CD8-positive, alpha-beta memory T cell (primary cell): ENCODE measurements at regions not wholly inside any gene's neighbourhood (a gene's known extent, or its start where the extent isn't known, plus 50 kb on each side); places are given as distances from the start of the nearest gene placed in this dataset.

Source experiments
- CTCF ChIA-PET: fragments of 350-600 bp; sonication (Branson Sonifier 250); formaldehyde crosslinking; loops from one replicate; lab custom pipeline; 2021; ENCODE audit warnings: antibody characterized with exemption; lab: Charles Lee
- POLR2A ChIA-PET: fragments of 350-600 bp; sonication (Branson Sonifier 250); formaldehyde crosslinking; loops from one replicate; lab custom pipeline; 2021; ENCODE audit warnings: antibody characterized with exemption; lab: Charles Lee
- DNase-seq, 5 donors: peaks; one replicate each; pipeline versions ENCODE4 v3.0.0 to v3.0.0-alpha.2; 2020 to 2022; ENCODE audit warnings: mixed read lengths in 1 of 5
- H3K27ac ChIP-seq: one replicate; pipeline ENCODE4 v1.7.0; 2013; ENCODE audit warnings: low read depth, mild to moderate bottlenecking, low read length, moderate library complexity
- H3K27me3 ChIP-seq: 2 replicates; pipeline ENCODE4 v1.7.0; 2013; ENCODE audit warnings: low read length, mild to moderate bottlenecking; ENCODE audit not compliant: insufficient read depth, poor library complexity, severe bottlenecking
- H3K36me3 ChIP-seq: 2 replicates; pipeline ENCODE4 v1.7.0; 2013; ENCODE audit warnings: mild to moderate bottlenecking, low read length, moderate library complexity; ENCODE audit not compliant: insufficient read depth
- H3K4me1 ChIP-seq: 2 replicates; pipeline ENCODE4 v1.7.0; 2013; ENCODE audit warnings: mild to moderate bottlenecking, low read length, moderate library complexity; ENCODE audit not compliant: insufficient read depth
- H3K4me3 ChIP-seq: 2 replicates; pipeline ENCODE4 v1.7.0; 2013; ENCODE audit warnings: mild to moderate bottlenecking, low read length
- H3K9me3 ChIP-seq: 2 replicates; pipeline ENCODE4 v1.7.0; 2013; ENCODE audit warnings: mild to moderate bottlenecking, low read length
- H3K27ac Mint-ChIP-seq, 8 donors: one replicate each; pipeline ENCODE4 v1.8.0; 2020 to 2021; ENCODE audit warnings: mixed read lengths in 8 of 8, mild to moderate bottlenecking in 6 of 8, inconsistent platforms in 3 of 8, moderate library complexity in 3 of 8
- H3K27me3 Mint-ChIP-seq, 2 donors: one replicate each; pipeline ENCODE4 v1.8.0; 2020 to 2021; ENCODE audit warnings: mixed read lengths in 2 of 2, mild to moderate bottlenecking in 1 of 2, moderate library complexity in 1 of 2
- H3K36me3 Mint-ChIP-seq, 3 donors: one replicate each; pipeline ENCODE4 v1.8.0; 2020 to 2021; ENCODE audit warnings: mixed read lengths in 3 of 3, inconsistent platforms in 1 of 3, mild to moderate bottlenecking in 1 of 3
- H3K4me1 Mint-ChIP-seq, 3 donors: one replicate each; pipeline ENCODE4 v1.8.0; 2020 to 2021; ENCODE audit warnings: mixed read lengths in 3 of 3, inconsistent platforms in 1 of 3, mild to moderate bottlenecking in 1 of 3
- H3K4me3 Mint-ChIP-seq, 7 donors: one replicate each; pipeline ENCODE4 v1.8.0; 2020 to 2021; ENCODE audit warnings: mixed read lengths in 7 of 7, mild to moderate bottlenecking in 6 of 7, moderate library complexity in 4 of 7, inconsistent platforms in 2 of 7
- H3K9me3 Mint-ChIP-seq, 5 donors: one replicate each; pipeline ENCODE4 v1.8.0; 2020 to 2022; ENCODE audit warnings: mixed read lengths in 5 of 5, mild to moderate bottlenecking in 3 of 5, moderate library complexity in 2 of 5, inconsistent platforms in 1 of 5

GRCh38 chr6:106778943-106779342, 149.6 kb downstream of the QRSL1 start:
- Histone ChIP-seq H3K36me3 (no peaks in the 10 kb centered on the region), H3K27ac (no peak overlapping the region), H3K4me1 (no peaks in the 10 kb centered on the region), H3K9me3 (no peaks in the 10 kb centered on the region), H3K4me3 (no peak overlapping the region), H3K27me3 (no peaks in the 10 kb centered on the region)
- DNase-seq = no peak
- CTCF ChIA-PET = no interaction called here
- no peak overlapping the region for H3K4me3 Mint-ChIP-seq
- no peaks in the 10 kb centered on the region for H3K36me3 Mint-ChIP-seq
- no peak overlapping the region for H3K27ac Mint-ChIP-seq
- peaks cover 0 to 16% (median 6%) of the 10 kb centered on the region in 5 donors for H3K9me3 Mint-ChIP-seq
- H3K4me1 Mint-ChIP-seq = no peaks in the 10 kb centered on the region
- POLR2A ChIA-PET = no interaction called here
- H3K27me3 Mint-ChIP-seq = peaks cover 8 to 59% of the 10 kb centered on the region in 2 donors

GRCh38 chr6:106773996-106774629, 144.7 kb downstream of the QRSL1 start:
- H3K4me3 Mint-ChIP-seq = no peak overlapping the region
- no peaks in the 10 kb centered on the region for H3K36me3 Mint-ChIP-seq
- no peak for DNase-seq
- H3K27ac ChIP-seq = no peak overlapping the region
- no peaks in the 10 kb centered on the region for H3K4me1 Mint-ChIP-seq
- no peaks in the 10 kb centered on the region for H3K9me3 ChIP-seq
- no peak overlapping the region for H3K27ac Mint-ChIP-seq
- ChIA-PET POLR2A (no interaction called here), CTCF (no interaction called here)
- peaks cover 0 to 17% (median 11%) of the 10 kb centered on the region in 5 donors for H3K9me3 Mint-ChIP-seq
- H3K4me1 ChIP-seq = no peaks in the 10 kb centered on the region
- no peaks in the 10 kb centered on the region for H3K36me3 ChIP-seq
- H3K27me3 ChIP-seq = no peaks in the 10 kb centered on the region
- peaks cover 5 to 28% of the 10 kb centered on the region in 2 donors for H3K27me3 Mint-ChIP-seq
- H3K4me3 ChIP-seq = no peak overlapping the region

- no peaks in the 10 kb centered on the region for H3K36me3 ChIP-seq
- Mint-ChIP-seq H3K4me3 (no peak overlapping the region), H3K9me3 (peaks cover 0 to 15% (median 11%) of the 10 kb centered on the region in 5 donors), H3K4me1 (no peaks in the 10 kb centered on the region), H3K36me3 (no peaks in the 10 kb centered on the region), H3K27ac (no peak overlapping the region), H3K27me3 (peaks cover 4 to 22% of the 10 kb centered on the region in 2 donors)
- H3K4me3 ChIP-seq = no peak overlapping the region
- H3K27me3 ChIP-seq = no peaks in the 10 kb centered on the region
- no peaks in the 10 kb centered on the region for H3K4me1 ChIP-seq
- H3K27ac ChIP-seq = no peak overlapping the region
- ChIA-PET CTCF (no interaction called here), POLR2A (no interaction called here)
- H3K9me3 ChIP-seq = no peaks in the 10 kb centered on the region
- DNase-seq = no peak
Measured at GRCh38 chr6:106773522-106773921, 144.1 kb downstream of the QRSL1 start.

- DNase-seq = no peak
- Mint-ChIP-seq H3K27me3 (peaks cover 4 to 21% of the 10 kb centered on the region in 2 donors), H3K4me3 (no peak overlapping the region), H3K9me3 (peaks cover 0 to 15% (median 11%) of the 10 kb centered on the region in 5 donors), H3K4me1 (no peaks in the 10 kb centered on the region), H3K27ac (no peak overlapping the region), H3K36me3 (no peaks in the 10 kb centered on the region)
- Histone ChIP-seq H3K27ac (no peak overlapping the region), H3K9me3 (no peaks in the 10 kb centered on the region), H3K27me3 (no peaks in the 10 kb centered on the region), H3K4me1 (no peaks in the 10 kb centered on the region), H3K36me3 (no peaks in the 10 kb centered on the region), H3K4me3 (no peak overlapping the region)
- ChIA-PET POLR2A (no interaction called here), CTCF (no interaction called here)
Measured at GRCh38 chr6:106772270-106773142, 143.1 kb downstream of the QRSL1 start.

- Mint-ChIP-seq H3K4me3 (no peak overlapping the region), H3K27ac (no peak overlapping the region), H3K36me3 (no peaks in the 10 kb centered on the region), H3K9me3 (peaks cover 0 to 15% (median 11%) of the 10 kb centered on the region in 5 donors), H3K4me1 (no peaks in the 10 kb centered on the region), H3K27me3 (peaks cover 4 to 21% of the 10 kb centered on the region in 2 donors)
- Histone ChIP-seq H3K36me3 (no peaks in the 10 kb centered on the region), H3K4me3 (no peak overlapping the region), H3K9me3 (no peaks in the 10 kb centered on the region), H3K27me3 (no peaks in the 10 kb centered on the region), H3K4me1 (no peaks in the 10 kb centered on the region), H3K27ac (no peak overlapping the region)
- ChIA-PET CTCF (no interaction called here), POLR2A (no interaction called here)
- no peak for DNase-seq
Measured at GRCh38 chr6:106771822-106772221, 142.4 kb downstream of the QRSL1 start.

DNA sequence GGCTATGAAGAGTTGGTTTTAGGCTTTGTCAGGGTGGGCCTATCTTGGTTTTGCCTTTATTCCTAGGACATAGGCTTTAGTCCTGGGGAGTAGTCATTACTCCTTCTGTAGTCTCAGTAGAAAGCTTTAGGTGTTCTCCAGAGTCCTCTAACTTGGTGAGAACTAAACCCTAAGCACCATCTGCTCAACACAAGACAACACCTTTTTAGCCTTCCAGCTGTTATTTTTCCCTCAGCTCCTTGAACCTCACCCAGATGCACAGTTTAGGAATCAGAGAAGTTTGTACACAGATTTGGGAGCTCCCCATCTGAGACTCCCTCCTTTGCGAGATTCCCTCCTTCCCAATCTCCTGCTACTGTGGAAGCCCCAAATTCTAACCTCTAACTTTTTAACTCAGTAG, 141.3 kb downstream of the QRSL1 start:
- H3K27me3 Mint-ChIP-seq = peaks cover 4 to 21% of the 10 kb centered on the region in 2 donors
- CTCF ChIA-PET = no interaction called here
- Histone ChIP-seq H3K27me3 (no peaks in the 10 kb centered on the region), H3K4me3 (no peak overlapping the region), H3K27ac (no peak overlapping the region), H3K36me3 (no peaks in the 10 kb centered on the region), H3K9me3 (no peaks in the 10 kb centered on the region), H3K4me1 (no peaks in the 10 kb centered on the region)
- no peak for DNase-seq
- no peaks in the 10 kb centered on the region for H3K36me3 Mint-ChIP-seq
- peaks cover 0 to 15% (median 11%) of the 10 kb centered on the region in 5 donors for H3K9me3 Mint-ChIP-seq
- H3K4me1 Mint-ChIP-seq = no peaks in the 10 kb centered on the region
- no peak overlapping the region for H3K4me3 Mint-ChIP-seq
- H3K27ac Mint-ChIP-seq = no peak overlapping the region
- POLR2A ChIA-PET = no interaction called here

DNA sequence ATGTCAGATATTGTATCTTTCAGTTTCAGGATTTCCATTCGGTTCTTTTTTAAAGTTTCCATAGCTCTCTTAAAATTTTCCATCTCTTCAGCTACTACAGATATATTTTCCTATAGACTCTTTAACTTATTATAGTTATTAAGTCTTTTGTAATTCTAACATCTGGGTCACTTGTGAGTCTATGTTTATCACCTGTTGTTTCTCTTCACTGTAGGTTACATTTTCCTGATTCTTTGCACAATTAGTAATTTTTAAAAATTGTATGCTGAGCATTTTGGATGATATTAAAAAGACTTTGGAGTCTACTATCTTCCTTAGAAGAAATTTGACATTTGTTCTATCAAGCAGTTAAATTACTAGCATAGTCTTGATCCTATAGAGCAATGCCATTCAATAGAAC, 140.7 kb downstream of the QRSL1 start:
- DNase-seq = no peak
- H3K27ac Mint-ChIP-seq = no peak overlapping the region
- Histone ChIP-seq H3K27ac (no peak overlapping the region), H3K4me3 (no peak overlapping the region), H3K4me1 (no peaks in the 10 kb centered on the region), H3K27me3 (no peaks in the 10 kb centered on the region), H3K9me3 (no peaks in the 10 kb centered on the region), H3K36me3 (no peaks in the 10 kb centered on the region)
- CTCF ChIA-PET = no interaction called here
- no peaks in the 10 kb centered on the region for H3K36me3 Mint-ChIP-seq
- no peak overlapping the region for H3K4me3 Mint-ChIP-seq
- POLR2A ChIA-PET = no interaction called here
- H3K4me1 Mint-ChIP-seq = no peaks in the 10 kb centered on the region
- peaks cover 2 to 17% of the 10 kb centered on the region in 2 donors for H3K27me3 Mint-ChIP-seq
- peaks cover 0 to 15% (median 11%) of the 10 kb centered on the region in 5 donors for H3K9me3 Mint-ChIP-seq

DNA sequence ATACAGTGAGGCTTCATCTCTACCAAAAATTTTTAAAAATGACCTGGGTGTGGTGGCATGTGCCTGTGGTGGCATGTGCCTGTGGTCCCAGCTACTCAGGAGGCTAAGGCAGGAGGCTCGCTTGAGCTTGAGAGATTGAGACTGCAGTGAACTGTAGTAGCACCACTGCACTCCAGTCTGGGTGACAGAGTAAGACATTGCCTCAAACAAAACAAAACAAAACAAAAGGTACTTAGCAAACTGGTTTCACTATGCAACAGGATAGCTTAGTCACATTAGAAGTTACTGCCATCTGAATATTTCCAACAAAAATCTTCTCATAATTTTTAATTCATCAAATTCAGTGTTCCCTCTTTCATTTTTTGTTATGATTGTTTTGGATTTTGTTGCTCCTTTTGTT, 137.9 kb downstream of the QRSL1 start:
- no peaks in the 10 kb centered on the region for H3K4me1 ChIP-seq
- no peak overlapping the region for H3K27ac Mint-ChIP-seq
- H3K9me3 ChIP-seq = no peaks in the 10 kb centered on the region
- no peak overlapping the region for H3K4me3 Mint-ChIP-seq
- no peaks in the 10 kb centered on the region for H3K36me3 ChIP-seq
- H3K27ac ChIP-seq = no peak overlapping the region
- no peaks in the 10 kb centered on the region for H3K36me3 Mint-ChIP-seq
- ChIA-PET CTCF (no interaction called here), POLR2A (no interaction called here)
- no peak overlapping the region for H3K4me3 ChIP-seq
- H3K4me1 Mint-ChIP-seq = no peaks in the 10 kb centered on the region
- no peaks in the 10 kb centered on the region for H3K27me3 ChIP-seq
- DNase-seq = no peak
- H3K27me3 Mint-ChIP-seq = peaks cover 0 to 3% of the 10 kb centered on the region in 2 donors
- peaks cover 0 to 15% (median 11%) of the 10 kb centered on the region in 5 donors for H3K9me3 Mint-ChIP-seq
